HG03039 (cell line): ENCODE measurements at regions not wholly inside any gene's neighbourhood (a gene's known extent, or its start where the extent isn't known, plus 50 kb on each side); places are given as distances from the start of the nearest gene placed in this dataset.
"Not testable (repeated sequence)": the region's sequence is repeated elsewhere in the genome, so short reads cannot be mapped to it uniquely, and the experiment has no call there.

Experiments
- ATAC-seq: cut with Tn5 transposase; IDR thresholded peaks from one replicate; pipeline ENCODE4 v1.9.1; 2021; ENCODE audit warnings: mild to moderate bottlenecking, moderate library complexity; ENCODE audit not compliant: unreplicated experiment

GRCh38 chr2:129192117-129192516 is 787.3 kb upstream of the RAB6C start:
- no peak for ATAC-seq

- no peak for ATAC-seq
Measured at GRCh38 chr2:129192841-129193253, 786.6 kb upstream of the RAB6C start.

- ATAC-seq: no peak
Measured at GRCh38 chr2:129193961-129194360, 785.5 kb upstream of the RAB6C start.

- ATAC-seq: no peak
Measured at GRCh38 chr2:129199501-129199900, 780.0 kb upstream of the RAB6C start.

GRCh38 chr2:129201696-129202095 is 777.8 kb upstream of the RAB6C start:
- ATAC-seq: no peak

- no peak for ATAC-seq
Measured at GRCh38 chr2:129203331-129203730, 776.1 kb upstream of the RAB6C start.

- ATAC-seq: not testable (repeated sequence)
Measured at GRCh38 chr2:129204581-129204980, 774.9 kb upstream of the RAB6C start.

- ATAC-seq: no peak
Measured at GRCh38 chr2:129205176-129205575, 774.3 kb upstream of the RAB6C start.

- ATAC-seq: no peak
Measured at GRCh38 chr2:129205766-129206165, 773.7 kb upstream of the RAB6C start.

- no peak for ATAC-seq
Measured at GRCh38 chr2:129212299-129212958, 767.0 kb upstream of the RAB6C start.

GRCh38 chr2:129224022-129224421 is 755.4 kb upstream of the RAB6C start:
- ATAC-seq: no peak

GRCh38 chr2:129224486-129224885 is 755.0 kb upstream of the RAB6C start:
- ATAC-seq: no peak

GRCh38 chr2:129229196-129229595 is 750.3 kb upstream of the RAB6C start:
- ATAC-seq: no peak

GRCh38 chr2:129229830-129230441 is 749.5 kb upstream of the RAB6C start:
- no peak for ATAC-seq

- no peak for ATAC-seq
Measured at GRCh38 chr2:129231924-129232323, 747.5 kb upstream of the RAB6C start.

- no peak for ATAC-seq
Measured at GRCh38 chr2:129233166-129233565, 746.3 kb upstream of the RAB6C start.

- ATAC-seq: no peak
Measured at GRCh38 chr2:129233751-129234406, 745.6 kb upstream of the RAB6C start.

GRCh38 chr2:129236601-129237000 is 742.9 kb upstream of the RAB6C start:
- no peak for ATAC-seq

- ATAC-seq: no peak
Measured at GRCh38 chr2:129237966-129238725, 741.3 kb upstream of the RAB6C start.

GRCh38 chr2:129239141-129239540 is 740.3 kb upstream of the RAB6C start:
- no peak for ATAC-seq

- no peak for ATAC-seq
Measured at GRCh38 chr2:129240061-129240460, 739.4 kb upstream of the RAB6C start.

GRCh38 chr2:129242269-129242668 is 737.2 kb upstream of the RAB6C start:
- no peak for ATAC-seq
